Ovary (tissue), 3 donors: ENCODE measurements at regions not wholly inside any gene's neighbourhood (a gene's known extent, or its start where the extent isn't known, plus 50 kb on each side); places are given as distances from the start of the nearest gene placed in this dataset.

Experiments used
- POLR2A ChIP-seq: fragments of 450-650 bp; IDR thresholded peaks from one replicate; pipeline ENCODE4 v1.6.1; 2017; ENCODE audit warnings: antibody characterized with exemption, mild to moderate bottlenecking, moderate library complexity
- TF ChIP-seq, protein P1 (sequence below), 3 donors: fragments of 450-650 bp in 2 of 3; fragments of 200-600 bp in 1 of 3; IDR thresholded peaks; one replicate each; pipeline versions ENCODE4 v1.5.1 to v1.8.0; 2016 to 2022; ENCODE audit warnings: antibody characterized with exemption in 3 of 3, mild to moderate bottlenecking in 1 of 3
- donor health status: DM: no; HTN: no; CAD: no.

DNA sequence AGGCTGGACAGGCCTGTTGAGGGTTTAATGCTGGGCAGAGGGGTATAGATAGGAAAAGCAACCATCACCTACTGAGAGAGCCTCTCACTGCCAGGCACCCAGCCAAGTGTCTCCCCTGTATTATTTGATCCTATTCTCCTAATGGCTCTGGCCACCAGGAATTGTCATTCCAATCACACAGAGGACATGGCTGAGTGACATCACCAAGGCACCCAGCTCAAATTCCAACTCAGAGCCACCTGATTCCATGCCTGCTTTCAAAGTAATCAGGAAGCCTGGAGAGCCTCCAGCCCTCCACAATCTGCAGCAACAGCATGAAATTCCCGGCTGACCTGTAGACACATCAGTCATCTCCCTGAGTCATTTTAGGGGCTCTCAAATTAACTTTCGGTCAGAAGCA is 368.9 kb upstream of the C16orf82 start:
- TF ChIP-seq, protein P1, sequence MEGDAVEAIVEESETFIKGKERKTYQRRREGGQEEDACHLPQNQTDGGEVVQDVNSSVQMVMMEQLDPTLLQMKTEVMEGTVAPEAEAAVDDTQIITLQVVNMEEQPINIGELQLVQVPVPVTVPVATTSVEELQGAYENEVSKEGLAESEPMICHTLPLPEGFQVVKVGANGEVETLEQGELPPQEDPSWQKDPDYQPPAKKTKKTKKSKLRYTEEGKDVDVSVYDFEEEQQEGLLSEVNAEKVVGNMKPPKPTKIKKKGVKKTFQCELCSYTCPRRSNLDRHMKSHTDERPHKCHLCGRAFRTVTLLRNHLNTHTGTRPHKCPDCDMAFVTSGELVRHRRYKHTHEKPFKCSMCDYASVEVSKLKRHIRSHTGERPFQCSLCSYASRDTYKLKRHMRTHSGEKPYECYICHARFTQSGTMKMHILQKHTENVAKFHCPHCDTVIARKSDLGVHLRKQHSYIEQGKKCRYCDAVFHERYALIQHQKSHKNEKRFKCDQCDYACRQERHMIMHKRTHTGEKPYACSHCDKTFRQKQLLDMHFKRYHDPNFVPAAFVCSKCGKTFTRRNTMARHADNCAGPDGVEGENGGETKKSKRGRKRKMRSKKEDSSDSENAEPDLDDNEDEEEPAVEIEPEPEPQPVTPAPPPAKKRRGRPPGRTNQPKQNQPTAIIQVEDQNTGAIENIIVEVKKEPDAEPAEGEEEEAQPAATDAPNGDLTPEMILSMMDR (IDR thresholded peaks at IDR 0.05), result no peak
- no peak for TF ChIP-seq POLR2A
